ENCODE measurements at regions not wholly inside any gene's neighbourhood (a gene's known extent, or its start where the extent isn't known, plus 50 kb on each side); places are given as distances from the start of the nearest gene placed in this dataset.

GRCh38 chr2:234679301-234679740 is 182.4 kb upstream of the ARL4C start:
- TF ChIP-seq CTCF (IDR thresholded peaks at IDR 0.05 in 4 of 5, conservative IDR thresholded peaks at IDR 0.05 in 1 of 5) (no peak), POLR2A (IDR thresholded peaks at IDR 0.05) (no peak)
